Calu3 (cell line): ENCODE measurements at regions not wholly inside any gene's neighbourhood (a gene's known extent, or its start where the extent isn't known, plus 50 kb on each side); places are given as distances from the start of the nearest gene placed in this dataset.

Experiments
- BruUV-seq: library from RNA; stranded (reverse); fragments of 400-500 nt; replicated peaks from 2 replicates; lab custom pipeline; 2021; lab: Mats Ljungman, UMichigan
- CTCF ChIA-PET: fragments of 300-600 bp; sonication (Branson Sonifier 250); formaldehyde crosslinking; loops from one replicate; lab custom pipeline; 2022; ENCODE audit warnings: antibody characterized with exemption; lab: Charles Lee
- DNase-seq: peaks from one replicate; pipeline ENCODE4 v3.0.0; 2022
- H3K27ac Mint-ChIP-seq: one replicate; pipeline ENCODE4 v1.8.0; 2022; ENCODE audit warnings: mixed read lengths; ENCODE audit not compliant: unreplicated experiment
- H3K27me3 Mint-ChIP-seq: one replicate; pipeline ENCODE4 v1.8.0; 2022; ENCODE audit warnings: mixed read lengths; ENCODE audit not compliant: unreplicated experiment
- H3K36me3 Mint-ChIP-seq: one replicate; pipeline ENCODE4 v1.8.0; 2022; ENCODE audit warnings: mild to moderate bottlenecking, moderate library complexity, mixed read lengths; ENCODE audit not compliant: insufficient read depth, unreplicated experiment
- H3K4me1 Mint-ChIP-seq: one replicate; pipeline ENCODE4 v1.8.0; 2022; ENCODE audit warnings: mild to moderate bottlenecking, low read depth, mixed read lengths; ENCODE audit not compliant: unreplicated experiment
- H3K4me3 Mint-ChIP-seq: one replicate; pipeline ENCODE4 v1.8.0; 2022; ENCODE audit warnings: mild to moderate bottlenecking, low read depth, moderate library complexity, mixed read lengths; ENCODE audit not compliant: unreplicated experiment
- H3K9me3 Mint-ChIP-seq: one replicate; pipeline ENCODE4 v1.8.0; 2022; ENCODE audit warnings: low read depth, mixed read lengths; ENCODE audit not compliant: unreplicated experiment
- CTCF ChIP-seq: fragments of 200-600 bp; IDR thresholded peaks from one replicate; pipeline ENCODE4 v1.8.0; 2022; ENCODE audit warnings: antibody characterized with exemption; ENCODE audit not compliant: unreplicated experiment
- intact Hi-C: fragments of 100-400 bp; cut with micrococcal nuclease; formaldehyde crosslinking; loops from one replicate; pipeline ENCODE4 v1.10.0; 2022; ENCODE audit not compliant: unreplicated experiment

- Mint-ChIP-seq H3K27me3 (no peaks in the 10 kb centered on the region), H3K4me3 (no peak overlapping the region), H3K4me1 (no peaks in the 10 kb centered on the region), H3K9me3 (no peaks in the 10 kb centered on the region), H3K36me3 (no peaks in the 10 kb centered on the region), H3K27ac (no peak overlapping the region)
- intact Hi-C loops, result no loop called here
- DNase-seq, result no peak
- CTCF ChIA-PET, result no interaction called here
- no TSS peak for BruUV-seq
- no peak for TF ChIP-seq CTCF
These were observed 57.1 kb upstream of the COL18A1 start for GRCh38 chr21:45347712-45348499.

- H3K27me3 Mint-ChIP-seq, result no peaks in the 10 kb centered on the region
- intact Hi-C loops, result no loop called here
- no peaks in the 10 kb centered on the region for H3K4me1 Mint-ChIP-seq
- BruUV-seq, result no TSS peak
- TF ChIP-seq CTCF, result no peak
- H3K4me3 Mint-ChIP-seq, result no peak overlapping the region
- no peak for DNase-seq
- no peaks in the 10 kb centered on the region for H3K36me3 Mint-ChIP-seq
- no peak overlapping the region for H3K27ac Mint-ChIP-seq
- CTCF ChIA-PET, result no interaction called here
- no peaks in the 10 kb centered on the region for H3K9me3 Mint-ChIP-seq
These were observed 56.2 kb upstream of the COL18A1 start for GRCh38 chr21:45348591-45349327.

- no peak overlapping the region for H3K27ac Mint-ChIP-seq
- no TSS peak for BruUV-seq
- H3K4me1 Mint-ChIP-seq, result no peaks in the 10 kb centered on the region
- H3K9me3 Mint-ChIP-seq, result no peaks in the 10 kb centered on the region
- H3K36me3 Mint-ChIP-seq, result no peaks in the 10 kb centered on the region
- H3K4me3 Mint-ChIP-seq, result no peak overlapping the region
- no peak for DNase-seq
- CTCF ChIA-PET, result no interaction called here
- H3K27me3 Mint-ChIP-seq, result no peaks in the 10 kb centered on the region
- intact Hi-C loops, result no loop called here
- no peak for TF ChIP-seq CTCF
These were observed 54.6 kb upstream of the COL18A1 start for GRCh38 chr21:45350206-45350854.

- Mint-ChIP-seq H3K4me1 (no peaks in the 10 kb centered on the region), H3K4me3 (no peak overlapping the region), H3K9me3 (no peaks in the 10 kb centered on the region), H3K27me3 (no peaks in the 10 kb centered on the region), H3K36me3 (no peaks in the 10 kb centered on the region), H3K27ac (no peak overlapping the region)
- intact Hi-C loops, result no loop called here
- no TSS peak for BruUV-seq
- no peak for DNase-seq
- CTCF ChIA-PET, result no interaction called here
- no peak for TF ChIP-seq CTCF
These were observed 53.9 kb upstream of the COL18A1 start for GRCh38 chr21:45351061-45351460.
